GM12892 (cell line): ENCODE measurements at regions not wholly inside any gene's neighbourhood (a gene's known extent, or its start where the extent isn't known, plus 50 kb on each side); places are given as distances from the start of the nearest gene placed in this dataset.
"Not testable (repeated sequence)": the region's sequence is repeated elsewhere in the genome, so short reads cannot be mapped to it uniquely, and the experiment has no call there.

Experiments used
- DNase-seq: peaks from one replicate; pipeline ENCODE4 v3.0.0; 2011; ENCODE audit not compliant: insufficient read length
- FAIRE-seq: peaks from 2 replicates; lab custom pipeline; 2011; peaks lifted over from hg19 to GRCh38; lab: Jason Lieb, UNC
- POLR2A ChIP-seq: IDR thresholded peaks from 2 replicates; pipeline ENCODE4 v1.6.1; 2011; ENCODE audit warnings: low read depth, low read length, control low read depth
- TAF1 ChIP-seq: IDR thresholded peaks from 2 replicates; pipeline ENCODE4 v1.6.1; 2011; ENCODE audit warnings: low read depth, mild to moderate bottlenecking, control low read depth, low read length, borderline replicate concordance

DNA sequence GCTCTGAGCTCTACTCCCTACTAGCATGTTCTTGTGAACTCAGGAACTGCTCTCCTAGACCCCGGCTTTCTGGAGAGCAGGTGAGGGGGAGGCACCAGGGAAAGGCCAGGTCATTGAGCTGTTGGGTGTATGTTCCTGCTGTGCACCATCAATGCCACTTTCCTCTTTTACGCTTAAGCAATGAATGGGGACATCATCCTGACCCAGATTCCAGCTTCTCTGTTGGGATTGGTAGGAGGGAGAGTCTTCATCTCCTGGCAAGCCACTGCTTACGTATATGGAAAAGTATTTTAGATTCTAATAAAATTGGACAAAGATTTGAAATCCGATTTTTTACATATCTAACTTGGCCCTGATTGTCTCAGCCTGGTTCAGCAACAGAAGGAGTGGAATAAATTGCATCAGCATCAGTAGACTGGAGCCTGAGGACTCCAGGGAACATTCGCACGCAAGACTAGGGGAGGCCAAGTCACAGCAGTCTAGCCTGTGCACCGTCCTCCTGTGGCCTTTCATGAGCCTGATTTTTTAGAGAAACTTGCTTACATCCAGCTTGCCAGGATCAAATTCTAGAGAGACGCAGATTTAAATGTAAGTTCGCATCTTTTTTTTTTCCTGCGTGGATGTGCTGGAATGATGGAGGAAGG is 439.3 kb downstream of the RPIA start:
- FAIRE-seq, DNase-seq: not testable (repeated sequence)

DNA sequence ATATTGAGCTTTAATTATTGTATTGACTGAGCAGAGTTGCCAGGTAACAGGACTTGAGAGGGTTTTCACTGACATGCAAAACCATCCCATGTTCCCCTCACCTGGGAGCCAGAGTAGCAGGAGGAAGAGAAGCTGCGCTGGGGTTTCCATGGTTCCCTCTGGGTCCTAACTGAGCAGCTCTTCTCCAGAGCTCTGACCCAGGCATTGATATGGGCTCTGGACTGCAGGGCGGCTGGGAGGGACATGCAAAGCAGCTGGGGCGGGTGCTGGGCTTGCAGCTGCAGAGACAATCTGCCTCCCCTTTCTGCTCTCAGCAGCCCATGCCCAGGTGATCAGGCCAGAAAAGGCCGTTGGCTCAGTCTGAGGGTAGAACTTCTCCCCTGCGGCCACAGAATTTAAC is 451.5 kb downstream of the RPIA start:
- DNase-seq, result not testable (repeated sequence)
- peak; percentile 56; the same call in 1 of the 2 replicates for TF ChIP-seq TAF1
- TF ChIP-seq POLR2A, result peak; percentile 34; the same call in 1 of the 2 replicates
- FAIRE-seq, result peak; percentile 46

DNA sequence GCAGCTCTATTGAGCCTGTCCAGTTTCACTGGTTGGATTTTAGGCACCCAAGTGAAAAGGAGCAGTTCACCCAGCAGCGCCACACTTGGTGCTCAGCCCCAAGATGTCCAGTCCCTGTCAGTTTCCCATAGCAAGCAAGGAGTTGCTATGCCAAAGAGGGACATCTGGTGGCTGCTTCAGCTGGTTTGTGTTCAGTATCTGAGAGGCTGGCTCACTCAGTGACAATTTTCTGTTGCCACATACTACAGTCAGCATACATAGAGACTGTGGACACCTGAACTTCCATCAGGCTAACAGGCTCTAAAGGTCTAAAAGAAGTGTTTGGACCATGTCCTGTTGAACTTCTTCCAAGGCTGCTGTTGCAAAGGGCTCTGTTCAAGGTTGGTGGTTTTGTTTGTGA is 453.9 kb downstream of the RPIA start:
- DNase-seq, result not testable (repeated sequence)
- FAIRE-seq, result peak; percentile 78

DNA sequence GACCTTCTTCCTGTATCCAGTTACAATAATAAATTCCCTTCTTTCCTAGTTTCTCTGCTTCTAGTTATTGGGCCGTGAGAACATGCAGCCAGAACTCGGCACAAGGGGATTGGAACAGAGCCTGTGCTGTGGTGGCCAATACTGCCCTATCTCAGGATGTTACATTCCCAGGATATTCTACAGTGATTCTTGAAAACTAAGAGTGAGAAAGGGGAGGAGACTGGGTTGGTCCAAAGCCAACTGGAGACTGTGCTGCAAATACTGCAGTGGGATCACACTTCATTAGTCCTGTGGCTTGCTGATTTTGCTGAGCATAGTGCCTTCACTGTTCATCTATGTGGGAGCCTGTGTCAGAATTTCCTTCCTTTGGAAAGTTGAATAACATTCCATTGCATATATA is 456.8 kb downstream of the RPIA start:
- not testable (repeated sequence) for FAIRE-seq, DNase-seq

DNA sequence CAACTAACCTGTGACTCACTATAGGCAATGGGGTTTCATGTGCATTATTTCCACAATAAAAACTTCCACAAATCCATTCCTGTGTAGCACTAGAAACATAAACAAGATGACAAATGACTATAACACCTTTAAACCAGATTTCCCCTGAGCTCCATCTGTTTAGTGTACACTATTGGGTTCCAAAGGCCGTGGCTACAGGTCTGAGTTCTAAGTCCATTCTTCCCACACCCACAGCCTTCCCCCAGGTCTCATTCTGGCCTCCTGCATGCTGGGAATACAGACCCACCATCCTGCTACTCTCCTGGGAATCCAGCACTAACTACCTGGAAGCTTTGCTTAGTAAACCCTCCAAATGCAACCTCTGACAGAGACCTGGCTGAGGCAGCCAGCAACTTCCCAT is 460.2 kb downstream of the RPIA start:
- not testable (repeated sequence) for DNase-seq
- FAIRE-seq, result peak; percentile 42

DNA sequence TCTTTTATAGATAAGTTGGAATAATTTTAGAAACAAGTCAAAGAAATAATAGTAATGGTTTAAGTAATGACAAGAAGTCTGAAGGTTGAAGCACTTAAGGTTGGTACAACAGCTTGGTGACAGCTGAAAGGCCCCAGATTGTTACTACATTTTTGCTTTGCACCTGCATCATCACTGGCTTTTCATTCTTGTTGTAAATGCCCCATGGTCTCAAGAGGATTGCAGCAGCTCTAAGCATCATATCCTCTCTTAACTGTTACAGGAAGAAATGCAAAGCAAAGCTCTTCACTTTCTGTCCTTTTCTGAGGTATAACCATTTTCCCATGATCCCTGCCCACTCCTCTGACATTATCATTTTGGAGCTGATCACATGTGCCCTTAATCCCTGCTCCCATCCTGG is 461.0 kb downstream of the RPIA start:
- DNase-seq, result not testable (repeated sequence)
- FAIRE-seq, result peak; percentile 80

DNA sequence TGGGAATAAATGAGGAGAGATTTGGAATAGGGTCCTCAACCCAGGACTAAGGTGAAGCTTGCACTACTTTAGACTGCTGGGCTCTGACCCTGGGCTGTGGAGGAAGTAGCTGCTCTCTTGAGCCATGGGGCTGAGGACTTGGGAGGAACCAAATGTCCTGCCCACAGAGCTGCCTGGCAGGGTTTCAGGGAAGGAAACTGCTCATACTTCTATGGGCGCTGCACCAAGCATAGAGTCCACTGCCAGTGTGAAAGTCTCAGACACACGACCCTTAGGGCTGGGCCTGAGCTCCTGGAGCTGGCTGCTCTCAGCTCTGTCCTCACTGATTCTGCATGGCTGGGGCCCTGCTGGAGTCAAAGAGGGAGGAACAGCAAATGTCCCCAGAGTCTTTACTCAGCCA is 461.7 kb downstream of the RPIA start:
- not testable (repeated sequence) for DNase-seq
- FAIRE-seq, result peak; percentile 54

DNA sequence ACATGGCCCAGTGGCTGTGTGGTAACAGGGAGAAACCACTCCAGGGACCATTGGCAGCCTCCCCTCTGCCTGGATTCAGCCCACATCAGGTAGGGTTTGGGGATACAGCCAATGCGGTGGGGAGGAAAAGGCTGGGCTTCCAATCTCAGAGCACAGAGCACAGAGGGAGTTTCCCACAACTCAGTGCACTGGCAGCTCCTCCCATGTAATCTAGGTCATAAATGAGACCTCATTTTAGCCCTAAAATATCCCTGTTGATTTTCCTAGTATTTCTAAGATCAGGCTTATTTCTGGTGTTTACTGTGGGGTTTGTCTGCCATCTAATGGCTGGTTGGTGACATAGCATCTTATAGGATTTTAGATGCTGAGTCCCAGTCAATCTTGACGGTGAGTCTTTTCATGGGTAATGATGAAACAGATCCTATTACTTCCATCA is 462.8 kb downstream of the RPIA start:
- peak; percentile 97 for FAIRE-seq
- DNase-seq, result not testable (repeated sequence)

DNA sequence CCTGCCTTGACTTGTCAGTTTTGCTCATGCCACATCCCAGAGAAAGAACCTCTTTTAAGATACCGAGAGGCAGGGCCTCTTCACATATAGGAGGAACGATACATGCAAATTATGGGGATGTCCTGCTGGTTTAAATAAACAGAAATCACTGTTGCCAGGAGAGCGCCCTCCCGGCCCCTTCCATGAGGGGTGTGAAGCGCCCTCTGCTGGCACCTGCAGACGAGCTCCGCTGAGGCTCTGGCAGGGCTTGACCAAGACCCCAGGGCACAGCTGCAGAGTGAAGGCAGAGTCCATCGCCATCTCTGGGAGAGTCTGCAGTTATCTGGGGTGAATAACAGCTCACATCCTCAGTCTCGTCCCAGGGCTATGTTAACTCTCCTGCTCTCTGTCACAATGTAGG is 468.8 kb downstream of the RPIA start:
- peak; percentile 89 for FAIRE-seq
- not testable (repeated sequence) for DNase-seq

DNA sequence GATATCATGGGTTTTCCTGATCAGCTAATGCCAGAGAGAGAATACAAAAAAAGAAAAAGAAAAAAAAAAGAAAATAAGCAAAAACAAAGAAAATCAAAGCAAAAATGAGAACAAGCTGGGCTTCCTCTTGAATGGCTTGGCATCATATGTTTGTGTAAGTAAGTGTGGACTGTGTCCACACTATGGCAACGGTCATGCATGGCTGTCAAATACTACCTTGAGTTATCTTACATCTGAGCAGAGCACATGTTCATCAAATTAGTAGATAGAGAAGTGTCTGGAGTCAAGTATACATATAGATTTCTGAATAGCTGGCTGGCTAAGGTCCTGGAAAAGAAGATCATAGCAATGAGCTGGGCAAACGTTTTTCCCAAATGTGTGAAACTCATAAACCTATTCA is 470.2 kb downstream of the RPIA start:
- FAIRE-seq, DNase-seq: not testable (repeated sequence)

DNA sequence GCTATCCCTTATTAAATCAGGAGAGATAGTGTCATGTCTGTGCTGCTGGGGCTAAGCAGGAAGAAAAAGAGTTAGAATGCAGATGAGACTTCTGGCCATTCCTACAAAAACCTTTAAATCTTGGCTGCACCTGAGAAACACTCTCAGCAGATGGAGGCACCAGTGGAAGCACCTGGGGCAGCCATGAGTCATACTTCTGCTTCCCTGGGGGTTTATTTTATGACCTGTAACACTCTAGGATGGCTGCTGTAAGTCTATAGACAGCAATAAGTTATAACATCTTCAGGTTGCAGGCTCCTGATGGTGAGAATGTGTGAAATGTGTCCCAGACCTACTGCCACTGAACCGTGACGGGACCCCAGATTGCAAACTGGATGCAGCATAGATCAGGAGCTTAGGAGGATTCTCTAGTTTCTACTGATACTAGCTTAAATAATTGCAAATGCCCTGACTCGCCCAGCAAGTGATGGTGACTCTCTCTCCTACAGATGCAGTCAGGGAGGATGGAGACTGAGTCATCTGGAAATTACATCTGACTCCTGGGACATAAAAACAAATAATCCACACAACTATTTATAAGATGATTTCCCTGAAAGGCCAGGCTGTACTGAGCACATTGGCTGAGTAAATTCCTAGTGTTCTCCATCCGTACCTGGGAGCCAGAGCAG is 479.2 kb downstream of the RPIA start:
- not testable (repeated sequence) for DNase-seq, FAIRE-seq

DNA sequence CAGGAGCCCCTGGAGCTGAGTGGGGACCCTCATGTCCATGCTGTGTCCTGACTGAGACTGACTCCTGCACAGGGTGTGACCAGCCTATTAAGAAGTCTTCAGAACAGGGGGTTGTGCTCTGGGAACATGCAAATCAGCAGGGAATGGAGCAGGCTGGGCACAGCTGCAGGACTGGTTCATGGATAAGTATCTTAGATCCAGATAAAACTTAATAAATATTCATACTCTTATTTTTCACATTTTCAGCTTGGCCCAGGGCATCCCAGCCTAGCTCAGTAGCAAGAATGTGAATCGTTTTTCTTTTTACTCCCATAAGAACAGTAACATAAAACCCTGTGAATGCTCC is 479.7 kb downstream of the RPIA start:
- not testable (repeated sequence) for DNase-seq, FAIRE-seq

DNA sequence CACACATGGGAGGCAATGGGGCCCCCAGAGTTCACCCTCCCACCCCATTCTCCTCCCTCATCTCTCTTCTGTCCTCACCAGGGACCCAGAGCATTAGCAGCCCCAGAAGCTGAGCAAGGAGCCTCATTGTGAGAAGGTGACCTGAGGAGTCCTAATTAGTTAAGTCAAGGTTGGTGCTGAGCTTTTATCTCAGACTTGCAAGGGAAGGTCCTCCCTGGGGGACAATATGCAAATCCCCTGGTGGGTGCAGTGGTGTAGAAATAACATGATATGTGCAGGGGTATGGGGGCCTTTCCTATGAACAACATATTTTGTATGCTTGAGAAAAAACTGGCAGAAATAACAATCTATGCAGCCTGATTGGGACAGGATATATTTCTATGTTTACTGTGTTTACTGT is 485.5 kb downstream of the RPIA start:
- FAIRE-seq, DNase-seq: not testable (repeated sequence)

DNA sequence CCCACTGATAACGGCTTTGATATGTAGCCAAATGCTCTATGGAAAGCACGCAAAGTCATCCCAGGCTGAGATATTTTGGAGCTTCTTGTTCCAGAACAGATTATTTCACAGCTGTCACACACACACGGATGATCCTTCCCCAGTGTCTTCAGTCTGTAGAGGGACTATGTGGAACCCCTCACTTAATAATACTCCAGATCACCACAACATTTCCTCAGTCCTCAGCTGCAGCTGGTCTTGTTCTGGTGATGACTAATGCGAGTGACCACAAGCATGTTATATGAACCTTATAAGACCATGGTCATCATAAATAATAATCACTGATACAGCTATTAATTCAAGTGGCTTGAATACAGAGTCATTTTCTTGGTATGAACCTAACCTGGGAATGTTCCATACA is 490.7 kb downstream of the RPIA start:
- DNase-seq, FAIRE-seq: not testable (repeated sequence)

DNA sequence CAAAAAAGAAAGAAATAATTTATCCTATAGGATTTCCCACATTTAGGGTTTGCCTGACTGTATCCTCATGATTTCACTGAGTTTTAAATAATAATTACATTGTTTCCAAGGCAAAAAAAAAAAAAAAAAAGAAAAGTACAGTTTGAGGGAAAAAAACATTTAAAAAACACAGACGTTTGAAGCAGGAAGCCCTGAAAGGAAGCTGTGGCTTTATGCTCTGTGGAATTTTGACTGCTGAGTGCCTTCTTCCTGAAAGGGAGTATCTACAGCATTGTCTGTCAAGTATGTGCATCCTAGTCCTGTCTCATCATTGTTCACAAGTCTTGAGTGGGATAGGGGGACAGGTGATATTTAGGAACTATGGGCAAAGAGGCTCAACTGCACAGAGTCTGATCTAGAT is 493.3 kb downstream of the RPIA start:
- FAIRE-seq, result not testable (repeated sequence)

DNA sequence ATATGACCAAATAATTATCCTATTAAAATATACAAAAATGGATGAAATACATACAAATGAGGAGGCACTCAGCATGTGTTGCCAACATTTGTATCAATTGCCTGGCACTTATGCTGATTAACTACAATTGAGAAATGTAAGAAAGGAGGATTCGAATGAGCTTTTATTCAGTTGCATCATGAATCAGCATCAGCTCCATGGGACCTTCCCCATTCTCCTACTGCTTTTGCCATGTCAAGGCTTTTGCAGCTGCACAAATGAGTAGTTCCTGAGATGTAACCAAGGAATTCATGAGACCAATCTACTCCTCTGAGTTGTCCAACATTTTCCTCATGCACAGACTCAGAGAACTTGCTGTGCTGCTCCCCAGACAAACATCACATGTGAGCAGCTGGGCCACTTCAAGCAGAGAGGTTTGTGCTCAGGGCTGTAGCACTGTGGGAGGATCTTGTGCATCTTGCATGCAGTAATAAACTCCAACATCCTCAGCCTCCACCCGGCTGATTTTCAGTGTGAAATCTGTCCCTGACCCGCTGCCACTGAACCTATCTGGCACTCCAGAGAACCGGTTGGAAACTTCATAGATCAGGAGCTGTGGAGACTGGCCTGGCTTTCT is 504.3 kb downstream of the RPIA start:
- DNase-seq, FAIRE-seq: not testable (repeated sequence)

More for the DNA sequence above, 493.3 kb downstream of the RPIA start:
- not testable (repeated sequence) for DNase-seq

DNA sequence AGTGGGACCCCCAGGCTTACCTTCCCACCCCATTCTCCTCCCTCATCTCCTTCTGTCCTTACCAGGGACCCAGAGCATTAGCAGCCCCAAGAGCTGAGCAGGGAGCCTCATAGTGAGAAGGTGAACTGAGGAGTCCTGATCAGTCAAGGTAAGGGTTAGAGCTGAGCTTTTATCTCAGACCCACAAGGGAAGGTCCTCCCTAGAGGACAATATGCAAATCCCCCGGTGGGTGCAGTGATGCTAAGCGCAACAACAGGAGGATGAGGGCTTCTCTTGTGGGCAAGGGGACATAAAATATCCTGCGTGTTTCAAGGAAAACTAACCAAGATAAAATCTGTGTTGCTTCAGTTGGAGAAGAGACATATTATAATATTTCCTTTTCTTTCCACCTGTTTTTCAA is 505.2 kb downstream of the RPIA start:
- not testable (repeated sequence) for FAIRE-seq, DNase-seq

DNA sequence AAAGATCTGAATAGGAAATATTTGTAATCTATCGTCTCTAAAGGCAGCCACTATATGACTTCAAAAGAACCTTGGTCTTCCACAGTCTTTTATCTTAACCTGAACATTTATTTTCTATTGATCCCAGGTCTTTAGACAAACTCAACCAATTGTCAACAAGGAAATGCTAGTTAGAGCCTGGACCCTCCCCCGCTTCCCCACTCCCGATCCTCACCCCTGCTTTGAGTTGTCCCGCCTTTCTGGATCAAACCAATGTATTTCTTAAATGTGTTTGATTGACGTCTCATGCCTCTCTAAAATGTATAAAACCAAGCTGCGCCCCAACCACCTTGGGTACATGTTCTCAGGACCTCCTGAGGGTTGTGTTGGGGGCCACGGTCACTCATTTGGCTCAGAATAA is 506.6 kb downstream of the RPIA start:
- not testable (repeated sequence) for DNase-seq, FAIRE-seq

DNA sequence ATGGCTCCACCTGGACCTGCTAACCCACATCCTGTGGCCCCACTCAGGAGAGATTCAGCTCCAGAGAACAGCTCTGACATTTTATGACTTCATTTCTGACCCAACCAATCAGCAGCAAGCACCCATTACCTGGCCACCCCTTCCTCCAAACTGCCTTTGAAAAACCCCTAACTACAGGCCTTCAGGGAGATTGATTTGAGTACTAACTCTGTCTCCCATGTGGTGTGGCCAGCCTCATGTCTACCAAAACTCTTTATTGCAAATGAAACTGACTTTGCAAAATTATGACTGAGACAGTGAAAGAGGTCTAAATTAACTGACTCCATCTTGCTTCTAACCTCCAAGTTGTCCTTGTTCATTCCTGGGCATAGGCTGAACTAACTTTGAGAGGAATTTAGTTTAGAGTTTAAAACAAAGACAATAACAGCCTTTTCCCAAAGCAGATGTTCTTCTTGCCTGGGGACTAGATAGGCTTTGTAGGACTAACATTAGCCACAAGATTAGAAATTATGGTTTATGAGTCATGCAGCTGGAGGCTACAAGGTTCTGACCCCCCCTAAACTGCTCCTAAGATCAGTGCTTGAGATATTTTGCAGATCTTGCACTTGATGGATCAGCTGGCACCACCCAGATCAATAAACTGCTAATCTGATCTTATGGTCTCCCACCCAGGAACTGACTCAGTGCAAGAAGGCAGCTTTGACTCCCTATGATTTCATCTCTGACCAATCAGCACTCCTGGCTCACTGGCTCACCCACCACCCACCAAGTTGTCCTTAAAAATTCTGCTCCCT is 508.2 kb downstream of the RPIA start:
- FAIRE-seq, DNase-seq: not testable (repeated sequence)

DNA sequence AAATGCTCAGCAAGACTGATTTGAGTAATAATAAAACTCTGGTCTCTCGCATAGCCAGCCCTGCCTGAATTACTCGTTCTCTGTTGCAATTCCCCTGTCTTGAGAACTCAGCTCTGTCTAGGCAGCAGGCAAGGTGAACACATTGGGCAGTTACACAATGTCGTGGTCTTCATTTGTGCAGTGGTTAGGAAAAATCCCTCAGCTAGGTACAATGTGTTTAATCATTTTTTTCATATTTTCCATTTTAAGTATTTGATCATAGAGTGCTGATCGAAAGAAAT is 508.7 kb downstream of the RPIA start:
- not testable (repeated sequence) for DNase-seq, FAIRE-seq
